ENCODE measurements at regions not wholly inside any gene's neighbourhood (a gene's known extent, or its start where the extent isn't known, plus 50 kb on each side); places are given as distances from the start of the nearest gene placed in this dataset.

GRCh38 chr2:18169121-18169892, 290.8 kb downstream of the KCNS3 start:
- H3K27ac ChIP-seq, result no peak overlapping the region
- TF ChIP-seq ZFX (IDR thresholded peaks at IDR 0.05; ENCODE audit: borderline replicate concordance) (no peak), CTCF (IDR thresholded peaks at IDR 0.05) (no peak)

GRCh38 chr2:18167871-18168270, 289.4 kb downstream of the KCNS3 start:
- H3K27ac ChIP-seq, result no peak overlapping the region
- no peak for TF ChIP-seq ZFX (IDR thresholded peaks at IDR 0.05; ENCODE audit: borderline replicate concordance)
- no peak for TF ChIP-seq CTCF (IDR thresholded peaks at IDR 0.05)

GRCh38 chr2:18161681-18162080, 283.2 kb downstream of the KCNS3 start:
- TF ChIP-seq CTCF (IDR thresholded peaks at IDR 0.05) (no peak), ZFX (IDR thresholded peaks at IDR 0.05; ENCODE audit: borderline replicate concordance) (no peak)
- no peak overlapping the region for H3K27ac ChIP-seq

GRCh38 chr2:18159896-18160295, 281.4 kb downstream of the KCNS3 start:
- no peak overlapping the region for H3K27ac ChIP-seq
- TF ChIP-seq ZFX (IDR thresholded peaks at IDR 0.05; ENCODE audit: borderline replicate concordance), result no peak

GRCh38 chr2:18156421-18156820, 278.0 kb downstream of the KCNS3 start:
- TF ChIP-seq CTCF (IDR thresholded peaks at IDR 0.05) (no peak), ZFX (IDR thresholded peaks at IDR 0.05; ENCODE audit: borderline replicate concordance) (no peak)
- H3K27ac ChIP-seq, result no peak overlapping the region

- no peak overlapping the region for H3K27ac ChIP-seq
Observed at GRCh38 chr2:18156002-18156401, 277.5 kb downstream of the KCNS3 start.

GRCh38 chr2:18154812-18155211, 276.3 kb downstream of the KCNS3 start:
- H3K27ac ChIP-seq, result no peak overlapping the region
- TF ChIP-seq ZFX (IDR thresholded peaks at IDR 0.05; ENCODE audit: borderline replicate concordance), result no peak
- peak; percentile 5; the same call in 1 of the 2 replicates for TF ChIP-seq CTCF (IDR thresholded peaks at IDR 0.05)

More at GRCh38 chr2:18156002-18156401, 277.5 kb downstream of the KCNS3 start:
- no peak for TF ChIP-seq CTCF (IDR thresholded peaks at IDR 0.05)
- no peak for TF ChIP-seq ZFX (IDR thresholded peaks at IDR 0.05; ENCODE audit: borderline replicate concordance)
